NB4 (cell line): ENCODE measurements at regions not wholly inside any gene's neighbourhood (a gene's known extent, or its start where the extent isn't known, plus 50 kb on each side); places are given as distances from the start of the nearest gene placed in this dataset.
"Not testable (repeated sequence)": the region's sequence is repeated elsewhere in the genome, so short reads cannot be mapped to it uniquely, and the experiment has no call there.

ENCODE experiments used
- DNase-seq: peaks from one replicate; pipeline ENCODE4 v3.0.0; 2010; ENCODE audit warnings: low read depth
- H3K4me3 ChIP-seq: one replicate; pipeline ENCODE4 v1.5.1; 2011; ENCODE audit warnings: mild to moderate bottlenecking, low read depth, low read length, moderate library complexity
- MYC ChIP-seq: IDR thresholded peaks from 2 replicates; pipeline ENCODE4 v1.6.1; 2011; ENCODE audit warnings: low read depth, low read length
- POLR2A ChIP-seq: IDR thresholded peaks from 2 replicates; pipeline ENCODE4 v1.6.1; 2011; ENCODE audit warnings: mild to moderate bottlenecking; ENCODE audit not compliant: insufficient read length; ENCODE audit errors: extremely low read depth
- TF ChIP-seq, protein P1 (sequence below): IDR thresholded peaks from one replicate; pipeline ENCODE4 v1.5.1; 2012; ENCODE audit warnings: low read depth, low read length
- TF ChIP-seq, protein P2 (sequence below): IDR thresholded peaks from 2 replicates; pipeline ENCODE4 v1.6.1; 2011; ENCODE audit warnings: low read depth, low read length

DNA sequence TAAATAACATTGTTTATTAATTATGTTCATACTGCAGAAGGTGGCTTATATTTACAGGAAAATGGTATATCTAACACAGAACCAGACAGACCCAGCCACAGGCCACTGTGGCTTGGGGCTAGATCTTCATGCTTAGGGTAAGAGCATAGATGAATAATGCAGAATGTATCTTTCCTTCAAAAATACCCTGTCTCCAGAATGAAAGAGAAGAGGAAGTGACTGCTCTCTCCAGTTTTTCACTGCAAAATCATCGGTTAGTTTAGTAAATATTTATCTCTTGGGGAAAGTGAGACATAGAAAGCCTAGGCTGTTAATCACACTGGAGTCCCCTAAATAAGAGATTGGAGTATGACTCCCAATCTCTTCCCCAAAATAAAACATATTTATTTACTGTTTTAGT, 453.7 kb downstream of the NAV3 start:
- TF ChIP-seq, protein P1, sequence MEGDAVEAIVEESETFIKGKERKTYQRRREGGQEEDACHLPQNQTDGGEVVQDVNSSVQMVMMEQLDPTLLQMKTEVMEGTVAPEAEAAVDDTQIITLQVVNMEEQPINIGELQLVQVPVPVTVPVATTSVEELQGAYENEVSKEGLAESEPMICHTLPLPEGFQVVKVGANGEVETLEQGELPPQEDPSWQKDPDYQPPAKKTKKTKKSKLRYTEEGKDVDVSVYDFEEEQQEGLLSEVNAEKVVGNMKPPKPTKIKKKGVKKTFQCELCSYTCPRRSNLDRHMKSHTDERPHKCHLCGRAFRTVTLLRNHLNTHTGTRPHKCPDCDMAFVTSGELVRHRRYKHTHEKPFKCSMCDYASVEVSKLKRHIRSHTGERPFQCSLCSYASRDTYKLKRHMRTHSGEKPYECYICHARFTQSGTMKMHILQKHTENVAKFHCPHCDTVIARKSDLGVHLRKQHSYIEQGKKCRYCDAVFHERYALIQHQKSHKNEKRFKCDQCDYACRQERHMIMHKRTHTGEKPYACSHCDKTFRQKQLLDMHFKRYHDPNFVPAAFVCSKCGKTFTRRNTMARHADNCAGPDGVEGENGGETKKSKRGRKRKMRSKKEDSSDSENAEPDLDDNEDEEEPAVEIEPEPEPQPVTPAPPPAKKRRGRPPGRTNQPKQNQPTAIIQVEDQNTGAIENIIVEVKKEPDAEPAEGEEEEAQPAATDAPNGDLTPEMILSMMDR, result no peak
- TF ChIP-seq POLR2A (no peak), MYC (no peak)
- TF ChIP-seq, protein P2, sequence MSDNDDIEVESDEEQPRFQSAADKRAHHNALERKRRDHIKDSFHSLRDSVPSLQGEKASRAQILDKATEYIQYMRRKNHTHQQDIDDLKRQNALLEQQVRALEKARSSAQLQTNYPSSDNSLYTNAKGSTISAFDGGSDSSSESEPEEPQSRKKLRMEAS, result no peak

DNA sequence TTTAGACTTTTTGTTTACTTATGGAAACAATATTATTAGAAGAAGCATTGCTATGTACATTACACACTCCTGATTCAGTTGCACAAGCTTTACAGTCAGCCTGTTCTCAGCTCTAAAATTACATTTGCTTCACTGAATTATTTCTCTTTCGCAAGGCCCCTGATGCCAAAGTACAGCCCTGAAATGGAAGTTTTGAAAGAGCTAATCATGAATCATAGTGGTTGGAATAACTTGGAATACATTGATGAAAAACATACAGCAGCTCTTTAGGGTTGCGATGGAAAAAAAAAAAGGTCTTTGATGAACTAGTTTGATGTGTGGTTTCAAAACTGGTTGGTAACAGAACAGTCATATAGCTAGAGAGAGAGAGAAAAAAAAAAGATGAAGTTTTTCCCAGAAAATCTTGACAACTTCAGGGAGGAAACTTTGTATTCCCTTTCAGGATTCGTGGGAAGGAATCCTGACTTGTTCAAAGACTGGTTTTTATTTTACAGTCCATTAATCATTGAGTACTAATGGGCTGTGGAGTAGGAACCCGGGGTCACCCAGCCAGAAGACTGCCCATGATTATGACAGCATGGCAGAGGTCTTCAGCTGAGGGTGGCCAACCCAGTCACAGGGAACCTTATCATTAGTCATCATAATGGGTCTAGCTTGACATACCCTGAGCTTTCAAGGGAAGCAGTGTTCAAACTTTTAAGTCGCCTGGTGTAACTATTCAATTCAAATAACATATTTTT, 460.1 kb downstream of the NAV3 start:
- TF ChIP-seq, protein P1, result no peak
- TF ChIP-seq POLR2A (no peak), MYC (no peak)
- TF ChIP-seq, protein P2, result no peak
- H3K4me3 ChIP-seq, result no peak overlapping the region
- no peak for DNase-seq

More for the DNA sequence above, 453.7 kb downstream of the NAV3 start:
- no peak for DNase-seq
- no peak overlapping the region for H3K4me3 ChIP-seq

DNA sequence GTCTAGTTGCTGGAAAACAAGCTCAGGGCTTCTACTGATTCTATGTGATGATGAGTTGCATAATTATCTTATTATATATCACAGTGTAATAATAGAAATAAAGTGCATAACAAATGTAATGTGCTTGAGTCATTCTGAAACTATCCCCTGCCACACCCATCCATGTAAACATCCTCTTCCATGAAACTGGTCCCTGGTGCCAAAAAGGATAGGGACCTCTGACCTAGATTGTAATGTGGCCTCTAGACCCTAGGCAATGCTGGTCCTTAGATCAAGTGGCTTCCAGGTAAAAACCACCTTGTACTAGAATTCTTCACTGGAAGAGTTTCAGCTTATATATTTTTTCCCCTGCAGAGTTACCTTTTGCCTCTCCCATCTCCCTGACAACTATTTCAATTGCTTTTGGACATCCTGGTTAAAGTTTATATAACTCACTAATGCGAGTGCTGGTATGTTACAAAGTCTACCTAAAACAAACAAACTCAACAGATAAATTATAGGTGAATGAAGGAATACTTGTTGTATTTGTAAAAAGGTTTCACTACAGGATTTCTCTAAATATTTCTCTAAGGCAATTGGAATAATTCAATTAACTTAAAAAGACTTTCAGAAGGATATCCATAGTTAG, 462.5 kb downstream of the NAV3 start:
- no peak overlapping the region for H3K4me3 ChIP-seq
- TF ChIP-seq, protein P1, result no peak
- TF ChIP-seq, protein P2, result no peak
- TF ChIP-seq MYC, result no peak
- TF ChIP-seq POLR2A, result no peak
- DNase-seq, result no peak

DNA sequence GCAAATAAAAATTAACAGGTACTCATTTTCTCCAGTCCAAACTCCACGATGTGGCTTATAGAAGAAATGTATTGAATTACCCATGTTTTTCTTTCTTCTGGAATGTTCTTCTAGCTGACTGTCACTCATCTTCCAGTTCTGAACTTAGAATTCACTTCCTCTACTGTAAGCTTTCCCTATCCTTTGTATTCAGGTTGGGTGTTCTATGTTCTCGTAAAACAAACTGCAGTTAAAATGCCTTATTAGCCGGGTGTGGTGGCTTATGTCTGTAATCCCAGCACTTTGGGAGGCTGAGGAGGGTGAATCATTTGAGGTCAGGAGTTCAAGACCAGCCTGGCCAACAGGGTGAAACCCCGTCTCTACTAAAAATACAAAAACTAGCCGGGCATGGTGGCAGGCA, 470.6 kb downstream of the NAV3 start:
- DNase-seq, H3K4me3 ChIP-seq: not testable (repeated sequence)

DNA sequence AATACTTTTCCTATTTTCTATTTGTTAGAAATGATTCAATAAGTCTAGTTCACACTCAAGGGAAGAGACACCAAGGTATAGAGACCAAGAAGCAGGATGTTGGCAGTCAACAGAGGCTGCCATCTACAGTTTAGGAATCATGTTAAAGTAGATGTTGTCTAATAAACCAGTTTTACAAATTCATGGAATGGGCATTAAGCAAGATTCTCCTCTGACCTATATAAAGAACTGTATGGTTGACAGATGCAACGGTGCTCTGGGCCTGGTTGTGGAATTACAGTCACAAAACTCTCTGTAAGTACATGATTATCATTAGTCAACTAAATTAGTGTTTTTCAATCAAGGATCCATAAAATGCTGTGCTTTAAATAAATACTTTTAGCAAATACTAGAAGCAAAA, 475.1 kb downstream of the NAV3 start:
- DNase-seq, result no peak
- no peak overlapping the region for H3K4me3 ChIP-seq
- TF ChIP-seq, protein P1, result no peak
- TF ChIP-seq, protein P2, result no peak
- TF ChIP-seq POLR2A (no peak), MYC (no peak)

DNA sequence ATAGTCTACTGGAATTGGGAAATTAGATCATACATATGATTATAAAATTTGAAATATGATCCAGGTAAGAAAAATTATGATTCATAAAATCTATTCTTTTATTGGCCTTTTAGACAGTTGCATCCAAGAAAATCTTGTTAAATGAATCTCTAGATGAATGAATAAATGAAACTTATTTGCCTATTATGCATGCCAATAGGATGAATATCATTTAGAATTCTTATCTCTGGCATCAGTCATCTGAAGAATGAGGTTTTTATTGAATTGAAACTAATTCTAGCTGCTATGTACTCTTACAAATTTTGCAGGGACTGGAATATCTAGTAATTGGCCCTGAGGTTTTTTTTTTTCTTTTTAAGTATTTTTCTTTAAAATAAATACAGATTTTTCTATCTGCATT, 475.5 kb downstream of the NAV3 start:
- no peak for DNase-seq
- TF ChIP-seq, protein P2, result no peak
- TF ChIP-seq POLR2A (no peak), MYC (no peak)
- TF ChIP-seq, protein P1, result no peak
- H3K4me3 ChIP-seq, result no peak overlapping the region
